K562 (cell line): ENCODE measurements at regions not wholly inside any gene's neighbourhood (a gene's known extent, or its start where the extent isn't known, plus 50 kb on each side); places are given as distances from the start of the nearest gene placed in this dataset.
"Not testable (repeated sequence)": the region's sequence is repeated elsewhere in the genome, so short reads cannot be mapped to it uniquely, and the experiment has no call there.

ENCODE experiments used
- MLLT1 ChIP-seq, 2 experiments: fragments of 450-650 bp; IDR thresholded peaks; 2 replicates each; pipeline ENCODE4 v1.6.1; 2016
- NR2C2 ChIP-seq, 2 experiments: fragments of 200-800 bp in 1 of 2; sonication (Bioruptor generic) in 1 of 2; sonication (generic) in 1 of 2; formaldehyde crosslinking in 1 of 2; IDR thresholded peaks; 2 replicates each; pipeline versions ENCODE4 v1.6.1 to v1.8.0; 2016 to 2022; ENCODE audit warnings: mild to moderate bottlenecking in 1 of 2, missing compliant biosample characterization in 1 of 2, missing genetic modification characterization in 1 of 2, missing genetic modification reagents in 1 of 2
- TBP ChIP-seq: optimal IDR thresholded peaks from 2 replicates; pipeline ENCODE3; 2011; ENCODE audit warnings: low read depth, low read length, improper control_type of control experiment
- ZNF740 ChIP-seq, 3 experiments: fragments of 200-800 bp in 1 of 3; sonication (Bioruptor generic) in 1 of 3; sonication (generic) in 1 of 3; formaldehyde crosslinking in 1 of 3; IDR thresholded peaks; 2 replicates each; pipeline versions ENCODE4 v1.6.1 to v1.8.0; 2016 to 2022; ENCODE audit warnings: mild to moderate bottlenecking in 2 of 3, missing compliant biosample characterization in 2 of 3, missing genetic modification characterization in 2 of 3, missing genetic modification reagents in 1 of 3
- TF ChIP-seq, protein P1 (sequence below): sonication (generic); formaldehyde crosslinking; IDR thresholded peaks from 2 replicates; pipeline ENCODE4 v1.5.0; 2020; ENCODE audit warnings: missing genetic modification reagents

DNA sequence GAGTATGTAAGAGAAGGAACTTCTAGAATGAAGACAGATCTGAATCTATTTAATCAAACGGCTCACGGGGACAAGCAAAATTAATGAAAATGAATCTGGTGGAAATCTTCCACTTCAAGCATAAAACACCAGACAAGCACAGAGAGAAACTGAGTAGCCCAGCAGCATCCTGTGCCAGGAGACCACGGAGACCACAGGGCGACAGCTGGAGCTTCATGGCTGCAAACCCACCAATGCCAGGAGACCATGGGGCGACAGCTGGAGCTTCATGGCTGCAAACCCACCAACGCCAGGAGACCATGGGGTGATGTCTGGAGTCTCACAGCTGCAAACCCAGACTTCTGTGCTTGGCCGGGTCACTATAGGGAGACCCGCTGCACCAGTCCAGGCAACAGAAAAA lies 5442.0 kb upstream of the TPTE start:
- TF ChIP-seq ZNF740 (CRISPR knock-in tag; IDR thresholded peaks at IDR 0.05); ZNF740 (tag; IDR thresholded peaks at IDR 0.05); MLLT1 (IDR thresholded peaks at IDR 0.05); NR2C2 (CRISPR knock-in tag; IDR thresholded peaks at IDR 0.05); NR2C2 (tag; IDR thresholded peaks at IDR 0.05); TBP: not testable (repeated sequence)
- TF ChIP-seq, protein P1, sequence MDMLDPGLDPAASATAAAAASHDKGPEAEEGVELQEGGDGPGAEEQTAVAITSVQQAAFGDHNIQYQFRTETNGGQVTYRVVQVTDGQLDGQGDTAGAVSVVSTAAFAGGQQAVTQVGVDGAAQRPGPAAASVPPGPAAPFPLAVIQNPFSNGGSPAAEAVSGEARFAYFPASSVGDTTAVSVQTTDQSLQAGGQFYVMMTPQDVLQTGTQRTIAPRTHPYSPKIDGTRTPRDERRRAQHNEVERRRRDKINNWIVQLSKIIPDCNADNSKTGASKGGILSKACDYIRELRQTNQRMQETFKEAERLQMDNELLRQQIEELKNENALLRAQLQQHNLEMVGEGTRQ (CRISPR knock-in tag) = not testable (repeated sequence)
